ENCODE measurements at regions not wholly inside any gene's neighbourhood (a gene's known extent, or its start where the extent isn't known, plus 50 kb on each side); places are given as distances from the start of the nearest gene placed in this dataset.

GRCh38 chr4:95898226-95898625 is 58.3 kb downstream of the PDHA2 start:
- Mint-ChIP-seq H3K4me3 (no peak overlapping the region), H3K9me3 (no peaks in the 10 kb centered on the region), H3K27ac (no peak overlapping the region), H3K36me3 (ENCODE audit: low read depth) (no peaks in the 10 kb centered on the region), H3K27me3 (ENCODE audit: low read depth, poor library complexity) (no peaks in the 10 kb centered on the region), H3K4me1 (peaks cover 3% of the 10 kb centered on the region)
- DNase-seq = no peak
- no peak for TF ChIP-seq CTCF (IDR thresholded peaks at IDR 0.05)

- no peak for DNase-seq
- Mint-ChIP-seq H3K36me3 (ENCODE audit: low read depth) (no peaks in the 10 kb centered on the region), H3K4me1 (peaks cover 6% of the 10 kb centered on the region), H3K9me3 (peaks cover 6% of the 10 kb centered on the region), H3K27me3 (ENCODE audit: low read depth, poor library complexity) (peaks cover 8% of the 10 kb centered on the region), H3K4me3 (no peak overlapping the region), H3K27ac (no peak overlapping the region)
- no peak for TF ChIP-seq CTCF (IDR thresholded peaks at IDR 0.05)
Observed at GRCh38 chr4:95909211-95909610, 69.3 kb downstream of the PDHA2 start.

- Mint-ChIP-seq H3K36me3 (ENCODE audit: low read depth) (no peaks in the 10 kb centered on the region), H3K27me3 (ENCODE audit: low read depth, poor library complexity) (peaks cover 8% of the 10 kb centered on the region), H3K9me3 (peaks cover 10% of the 10 kb centered on the region), H3K4me3 (no peak overlapping the region), H3K4me1 (peaks cover 5% of the 10 kb centered on the region), H3K27ac (no peak overlapping the region)
- no peak for DNase-seq
- TF ChIP-seq CTCF (IDR thresholded peaks at IDR 0.05) = no peak
Observed at GRCh38 chr4:95910749-95911148, 70.9 kb downstream of the PDHA2 start.

- H3K27ac Mint-ChIP-seq = no peak overlapping the region
- H3K36me3 Mint-ChIP-seq (ENCODE audit: low read depth) = no peaks in the 10 kb centered on the region
- H3K4me1 Mint-ChIP-seq = no peaks in the 10 kb centered on the region
- DNase-seq = no peak
- no peak overlapping the region for H3K4me3 Mint-ChIP-seq
- TF ChIP-seq CTCF (IDR thresholded peaks at IDR 0.05) = no peak
- H3K27me3 Mint-ChIP-seq (ENCODE audit: low read depth, poor library complexity) = no peaks in the 10 kb centered on the region
- H3K9me3 Mint-ChIP-seq = peaks cover 24% of the 10 kb centered on the region
Observed at GRCh38 chr4:95921470-95921869, 81.6 kb downstream of the PDHA2 start.

- H3K27me3 Mint-ChIP-seq (ENCODE audit: low read depth, poor library complexity) = no peaks in the 10 kb centered on the region
- no peaks in the 10 kb centered on the region for H3K4me1 Mint-ChIP-seq
- H3K9me3 Mint-ChIP-seq = peaks cover 82% of the 10 kb centered on the region
- H3K4me3 Mint-ChIP-seq = no peak overlapping the region
- no peak overlapping the region for H3K27ac Mint-ChIP-seq
- no peak for DNase-seq
- no peaks in the 10 kb centered on the region for H3K36me3 Mint-ChIP-seq (ENCODE audit: low read depth)
- no peak for TF ChIP-seq CTCF (IDR thresholded peaks at IDR 0.05)
Observed at GRCh38 chr4:95929448-95930064, 89.7 kb downstream of the PDHA2 start.

GRCh38 chr4:95939141-95939540 is 99.2 kb downstream of the PDHA2 start:
- no peak overlapping the region for H3K4me3 Mint-ChIP-seq
- TF ChIP-seq CTCF (IDR thresholded peaks at IDR 0.05) = no peak
- DNase-seq = no peak
- H3K4me1 Mint-ChIP-seq = no peaks in the 10 kb centered on the region
- H3K27ac Mint-ChIP-seq = no peak overlapping the region
- no peaks in the 10 kb centered on the region for H3K36me3 Mint-ChIP-seq (ENCODE audit: low read depth)
- no peaks in the 10 kb centered on the region for H3K9me3 Mint-ChIP-seq
- peaks cover 6% of the 10 kb centered on the region for H3K27me3 Mint-ChIP-seq (ENCODE audit: low read depth, poor library complexity)
